Caco-2 (cell line): ENCODE measurements at regions not wholly inside any gene's neighbourhood (a gene's known extent, or its start where the extent isn't known, plus 50 kb on each side); places are given as distances from the start of the nearest gene placed in this dataset.

ENCODE experiments used
- BruUV-seq: library from RNA; stranded (reverse); fragments of 400-500 nt; replicated peaks from 2 replicates; lab custom pipeline; 2021; lab: Mats Ljungman, UMichigan
- CTCF ChIA-PET: fragments of 300-600 bp; sonication (Branson Sonifier 250); formaldehyde crosslinking; loops from one replicate; lab custom pipeline; 2022; ENCODE audit warnings: antibody characterized with exemption; lab: Charles Lee
- POLR2A ChIA-PET: fragments of 300-600 bp; sonication (Branson Sonifier 250); formaldehyde crosslinking; loops from one replicate; lab custom pipeline; 2022; ENCODE audit warnings: antibody characterized with exemption; lab: Charles Lee
- DNase-seq, 2 experiments: peaks; one replicate each; pipeline versions ENCODE4 v3.0.0 to v3.0.0-alpha.2; 2020 to 2022
- H3K27me3 ChIP-seq: replicated peaks from 2 replicates; pipeline ENCODE4 v1.6.0; 2011; ENCODE audit warnings: low read length; ENCODE audit not compliant: control insufficient read depth, insufficient read depth
- H3K36me3 ChIP-seq: 2 replicates; pipeline ENCODE4 v1.5.1; 2011; ENCODE audit warnings: low read length; ENCODE audit not compliant: control insufficient read depth, insufficient read depth
- H3K4me1 ChIP-seq: fragments of 250-450 bp; sonication (Bioruptor Pico); 2 replicates; pipeline ENCODE4 v1.5.1; 2020; ENCODE audit warnings: mild to moderate bottlenecking
- H3K4me3 ChIP-seq: 2 replicates; pipeline ENCODE4 v1.5.1; 2011; ENCODE audit warnings: low read depth, mild to moderate bottlenecking, control low read depth, low read length
- H3K9me3 ChIP-seq: fragments of 250-450 bp; sonication (Bioruptor Pico); 2 replicates; pipeline ENCODE4 v1.5.1; 2020; ENCODE audit warnings: mild to moderate bottlenecking, moderate library complexity
- H3K27ac Mint-ChIP-seq: one replicate; pipeline ENCODE4 v1.8.0; 2022; ENCODE audit warnings: mixed read lengths; ENCODE audit not compliant: unreplicated experiment
- H3K27me3 Mint-ChIP-seq: one replicate; pipeline ENCODE4 v1.8.0; 2022; ENCODE audit warnings: mixed read lengths; ENCODE audit not compliant: insufficient read depth, unreplicated experiment
- H3K36me3 Mint-ChIP-seq: one replicate; pipeline ENCODE4 v1.8.0; 2022; ENCODE audit warnings: mild to moderate bottlenecking, mixed read lengths; ENCODE audit not compliant: insufficient read depth, unreplicated experiment
- H3K4me1 Mint-ChIP-seq: one replicate; pipeline ENCODE4 v1.8.0; 2022; ENCODE audit warnings: low read depth, mixed read lengths; ENCODE audit not compliant: unreplicated experiment
- H3K4me3 Mint-ChIP-seq: one replicate; pipeline ENCODE4 v1.8.0; 2022; ENCODE audit warnings: mild to moderate bottlenecking, moderate library complexity, mixed read lengths; ENCODE audit not compliant: unreplicated experiment
- H3K9me3 Mint-ChIP-seq: one replicate; pipeline ENCODE4 v1.8.0; 2022; ENCODE audit warnings: mixed read lengths; ENCODE audit not compliant: unreplicated experiment
- intact Hi-C: fragments of 100-400 bp; cut with micrococcal nuclease; formaldehyde crosslinking; loops from one replicate; pipeline ENCODE4 v1.10.0; 2022; ENCODE audit not compliant: unreplicated experiment
- TF ChIP-seq, protein P1 (sequence below), 2 experiments: fragments of 200-600 bp in 1 of 2; IDR thresholded peaks; 1 replicate in 1 of 2; 2 replicates in 1 of 2; pipeline versions ENCODE4 v1.5.1 to v1.8.0; 2011 to 2022; ENCODE audit warnings: antibody characterized with exemption in 1 of 2, control low read depth in 1 of 2, inconsistent platforms in 1 of 2, low read depth in 1 of 2, low read length in 1 of 2, mild to moderate bottlenecking in 1 of 2, moderate library complexity in 1 of 2; ENCODE audit not compliant: insufficient read depth in 1 of 2, severe bottlenecking in 1 of 2, unreplicated experiment in 1 of 2

GRCh38 chr15:95812491-95812890 lies 518.0 kb upstream of the NR2F2 start:
- Mint-ChIP-seq H3K36me3 (no peaks in the 10 kb centered on the region), H3K4me3 (no peak overlapping the region), H3K9me3 (no peaks in the 10 kb centered on the region), H3K4me1 (no peaks in the 10 kb centered on the region), H3K27ac (no peak overlapping the region), H3K27me3 (peaks cover 3% of the 10 kb centered on the region)
- H3K36me3 ChIP-seq: no peaks in the 10 kb centered on the region
- CTCF ChIA-PET: no interaction called here
- H3K9me3 ChIP-seq: no peaks in the 10 kb centered on the region
- POLR2A ChIA-PET: no interaction called here
- DNase-seq: no peak
- no peaks in the 10 kb centered on the region for H3K27me3 ChIP-seq
- intact Hi-C loops: no loop called here
- H3K4me1 ChIP-seq: no peaks in the 10 kb centered on the region
- no peak overlapping the region for H3K4me3 ChIP-seq
- TF ChIP-seq, protein P1, sequence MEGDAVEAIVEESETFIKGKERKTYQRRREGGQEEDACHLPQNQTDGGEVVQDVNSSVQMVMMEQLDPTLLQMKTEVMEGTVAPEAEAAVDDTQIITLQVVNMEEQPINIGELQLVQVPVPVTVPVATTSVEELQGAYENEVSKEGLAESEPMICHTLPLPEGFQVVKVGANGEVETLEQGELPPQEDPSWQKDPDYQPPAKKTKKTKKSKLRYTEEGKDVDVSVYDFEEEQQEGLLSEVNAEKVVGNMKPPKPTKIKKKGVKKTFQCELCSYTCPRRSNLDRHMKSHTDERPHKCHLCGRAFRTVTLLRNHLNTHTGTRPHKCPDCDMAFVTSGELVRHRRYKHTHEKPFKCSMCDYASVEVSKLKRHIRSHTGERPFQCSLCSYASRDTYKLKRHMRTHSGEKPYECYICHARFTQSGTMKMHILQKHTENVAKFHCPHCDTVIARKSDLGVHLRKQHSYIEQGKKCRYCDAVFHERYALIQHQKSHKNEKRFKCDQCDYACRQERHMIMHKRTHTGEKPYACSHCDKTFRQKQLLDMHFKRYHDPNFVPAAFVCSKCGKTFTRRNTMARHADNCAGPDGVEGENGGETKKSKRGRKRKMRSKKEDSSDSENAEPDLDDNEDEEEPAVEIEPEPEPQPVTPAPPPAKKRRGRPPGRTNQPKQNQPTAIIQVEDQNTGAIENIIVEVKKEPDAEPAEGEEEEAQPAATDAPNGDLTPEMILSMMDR (IDR thresholded peaks at IDR 0.05; ENCODE audit: insufficient read depth in 1 of 2, low read depth in 1 of 2, low read length in 1 of 2, severe bottlenecking in 1 of 2, unreplicated experiment in 1 of 2): no peak
- no TSS peak for BruUV-seq

- no peaks in the 10 kb centered on the region for H3K9me3 Mint-ChIP-seq
- Histone ChIP-seq H3K4me3 (no peak overlapping the region), H3K27me3 (no peaks in the 10 kb centered on the region), H3K4me1 (no peaks in the 10 kb centered on the region), H3K9me3 (no peaks in the 10 kb centered on the region), H3K36me3 (no peaks in the 10 kb centered on the region)
- intact Hi-C loops: no loop called here
- H3K4me3 Mint-ChIP-seq: no peak overlapping the region
- H3K27ac Mint-ChIP-seq: no peak overlapping the region
- peaks cover 3% of the 10 kb centered on the region for H3K27me3 Mint-ChIP-seq
- TF ChIP-seq, protein P1 (IDR thresholded peaks at IDR 0.05; ENCODE audit: insufficient read depth in 1 of 2, low read depth in 1 of 2, low read length in 1 of 2, severe bottlenecking in 1 of 2, unreplicated experiment in 1 of 2): no peak
- CTCF ChIA-PET: no interaction called here
- no peaks in the 10 kb centered on the region for H3K4me1 Mint-ChIP-seq
- no peak for DNase-seq
- H3K36me3 Mint-ChIP-seq: no peaks in the 10 kb centered on the region
- POLR2A ChIA-PET: no interaction called here
- BruUV-seq: no TSS peak
Observed at GRCh38 chr15:95814908-95815307, 515.6 kb upstream of the NR2F2 start.

DNA sequence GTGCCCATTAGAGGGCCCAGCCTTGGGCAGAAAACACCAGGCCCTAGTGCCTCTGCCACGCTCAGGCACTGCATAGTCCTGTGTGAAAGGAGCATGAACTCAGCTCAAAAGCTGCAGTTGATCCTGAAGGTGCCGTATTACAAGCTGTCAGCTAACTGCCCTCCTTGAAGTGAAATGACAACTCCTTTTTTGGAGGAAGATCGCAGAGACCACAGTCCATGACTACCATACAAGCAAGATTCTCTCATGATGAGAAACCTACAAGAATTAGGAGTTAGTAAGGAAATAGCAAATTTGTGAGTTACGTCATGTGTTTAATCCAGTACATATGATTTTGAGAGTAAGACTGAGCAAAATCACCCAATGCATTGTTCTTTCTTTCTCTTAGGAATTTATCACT lies 513.9 kb upstream of the NR2F2 start:
- no TSS peak for BruUV-seq

More for the DNA sequence above, 513.9 kb upstream of the NR2F2 start:
- intact Hi-C loops: no loop called here
- TF ChIP-seq, protein P1 (IDR thresholded peaks at IDR 0.05; ENCODE audit: insufficient read depth in 1 of 2, low read depth in 1 of 2, low read length in 1 of 2, severe bottlenecking in 1 of 2, unreplicated experiment in 1 of 2): no peak
- no peaks in the 10 kb centered on the region for H3K36me3 Mint-ChIP-seq
- ChIA-PET CTCF (no interaction called here), POLR2A (no interaction called here)
- no peaks in the 10 kb centered on the region for H3K36me3 ChIP-seq
- no peaks in the 10 kb centered on the region for H3K4me1 Mint-ChIP-seq
- H3K4me3 Mint-ChIP-seq: no peak overlapping the region
- no peaks in the 10 kb centered on the region for H3K9me3 Mint-ChIP-seq
- no peaks in the 10 kb centered on the region for H3K27me3 ChIP-seq
- H3K4me3 ChIP-seq: no peak overlapping the region
- no peaks in the 10 kb centered on the region for H3K4me1 ChIP-seq
- peaks cover 3% of the 10 kb centered on the region for H3K27me3 Mint-ChIP-seq
- no peak for DNase-seq
- H3K27ac Mint-ChIP-seq: no peak overlapping the region
- no peaks in the 10 kb centered on the region for H3K9me3 ChIP-seq
